HG02938 (cell line): ENCODE measurements at regions not wholly inside any gene's neighbourhood (a gene's known extent, or its start where the extent isn't known, plus 50 kb on each side); places are given as distances from the start of the nearest gene placed in this dataset.

Experiments used
- ATAC-seq: cut with Tn5 transposase; IDR thresholded peaks from one replicate; pipeline ENCODE4 v1.9.1; 2021; ENCODE audit warnings: mild to moderate bottlenecking, moderate library complexity; ENCODE audit not compliant: unreplicated experiment

GRCh38 chr10:120367341-120367740 lies 89.7 kb upstream of the PLPP4 start:
- no peak for ATAC-seq

DNA sequence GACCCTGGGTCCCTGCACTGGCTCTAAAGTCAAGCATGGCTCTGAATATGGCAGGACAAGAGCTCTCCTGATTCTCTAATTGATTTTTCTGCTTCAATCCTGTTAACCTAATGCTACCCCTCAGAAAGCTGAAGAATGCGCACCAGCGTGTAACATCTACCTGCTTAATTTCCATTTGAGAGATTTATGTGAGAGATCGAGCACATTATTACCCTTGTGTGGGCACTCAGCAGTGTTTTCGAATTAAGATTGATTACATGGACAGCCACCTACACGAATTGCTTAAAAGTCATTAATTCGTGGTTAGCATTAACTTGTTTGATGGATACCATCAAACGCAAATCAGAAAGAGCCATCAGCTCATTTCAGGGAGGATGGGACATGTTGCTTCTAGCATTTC lies 88.7 kb upstream of the PLPP4 start:
- ATAC-seq: no peak

DNA sequence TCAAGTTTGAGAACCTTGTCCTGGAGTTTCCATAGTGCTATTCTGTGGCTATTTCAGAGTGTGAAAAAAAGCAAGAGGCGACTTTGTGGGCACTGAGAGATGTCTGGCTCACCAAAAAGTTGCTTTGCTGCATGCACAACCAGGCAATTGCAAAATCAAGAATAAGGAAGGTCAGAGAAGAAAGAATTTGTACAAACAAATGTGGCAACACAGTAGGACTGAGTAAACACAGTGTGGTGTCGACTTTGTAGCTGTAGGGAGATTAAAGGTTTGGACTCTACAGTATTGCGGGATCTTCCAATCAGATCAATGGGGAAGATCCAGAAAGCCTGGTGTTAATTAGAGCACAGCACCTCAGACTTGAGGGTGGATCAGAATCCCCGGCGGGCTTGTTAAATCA lies 88.1 kb upstream of the PLPP4 start:
- ATAC-seq: no peak

- no peak for ATAC-seq
Measured at GRCh38 chr10:120369856-120370276, 87.2 kb upstream of the PLPP4 start.

DNA sequence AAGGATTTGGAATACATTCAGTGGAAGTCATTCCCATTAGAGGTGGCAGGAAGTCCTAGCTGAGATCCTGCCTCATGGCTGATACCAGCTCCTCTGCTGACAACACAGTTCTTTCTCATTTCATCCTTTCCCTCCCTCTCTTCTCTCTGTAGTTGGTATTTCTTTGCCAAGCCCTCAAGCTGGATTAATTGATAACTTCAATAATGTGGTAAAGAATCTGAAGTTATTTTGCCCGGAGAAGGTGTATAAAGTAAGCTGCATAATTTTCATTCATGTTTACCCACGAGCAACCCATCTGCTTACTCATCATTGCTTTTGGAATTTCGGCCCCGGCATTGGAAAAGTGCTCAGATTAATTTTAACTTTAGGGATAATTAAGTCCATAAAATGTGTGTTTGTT lies 85.2 kb upstream of the PLPP4 start:
- no peak for ATAC-seq

DNA sequence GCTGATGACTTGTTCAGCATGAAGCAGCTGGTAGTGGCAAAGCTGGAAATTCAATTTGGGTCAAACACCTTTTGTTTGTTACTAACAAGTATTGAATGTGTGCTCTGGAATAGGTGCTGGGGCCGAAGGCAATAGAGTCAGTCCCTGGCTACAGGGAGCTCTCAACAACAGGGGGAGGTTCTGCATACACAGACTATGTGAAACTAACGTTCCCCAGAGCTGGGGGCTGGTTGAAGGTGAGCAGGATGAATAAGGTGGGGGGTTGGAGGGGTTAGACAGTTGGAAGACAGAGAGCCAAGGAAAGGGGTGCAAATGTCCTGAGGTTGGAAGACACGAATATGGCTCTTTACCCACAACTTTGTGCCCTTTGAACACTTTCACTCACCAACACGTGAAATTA lies 84.1 kb upstream of the PLPP4 start:
- ATAC-seq: no peak

GRCh38 chr10:120375666-120376065 lies 81.4 kb upstream of the PLPP4 start:
- ATAC-seq: no peak

DNA sequence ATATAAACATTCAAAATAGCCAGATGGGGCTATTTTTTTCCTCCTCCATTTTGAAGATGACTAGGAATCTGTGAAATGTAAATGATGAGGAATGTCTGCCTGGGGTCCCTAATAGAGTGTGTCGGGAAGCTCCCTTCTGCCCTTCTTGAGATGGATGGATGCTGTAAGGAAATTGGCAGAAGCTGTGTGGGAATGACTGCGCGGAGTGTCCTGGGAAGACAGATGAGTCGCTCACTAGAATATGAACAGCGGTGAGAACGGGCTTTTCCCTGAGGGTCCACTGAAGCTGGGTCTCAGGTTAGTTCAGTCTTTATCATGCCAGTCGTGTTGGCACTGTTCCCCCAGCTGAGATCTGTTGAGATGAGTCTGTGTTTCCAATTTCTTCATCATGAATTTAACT lies 75.1 kb upstream of the PLPP4 start:
- no peak for ATAC-seq

- ATAC-seq: no peak
Measured at GRCh38 chr10:120382360-120382759, 74.7 kb upstream of the PLPP4 start.

- no peak for ATAC-seq
Measured at GRCh38 chr10:120385992-120386391, 71.0 kb upstream of the PLPP4 start.

- ATAC-seq: no peak
Measured at GRCh38 chr10:120386896-120387295, 70.1 kb upstream of the PLPP4 start.

- ATAC-seq: no peak
Measured at GRCh38 chr10:120387326-120387725, 69.7 kb upstream of the PLPP4 start.

- ATAC-seq: no peak
Measured at GRCh38 chr10:120392245-120392644, 64.8 kb upstream of the PLPP4 start.

DNA sequence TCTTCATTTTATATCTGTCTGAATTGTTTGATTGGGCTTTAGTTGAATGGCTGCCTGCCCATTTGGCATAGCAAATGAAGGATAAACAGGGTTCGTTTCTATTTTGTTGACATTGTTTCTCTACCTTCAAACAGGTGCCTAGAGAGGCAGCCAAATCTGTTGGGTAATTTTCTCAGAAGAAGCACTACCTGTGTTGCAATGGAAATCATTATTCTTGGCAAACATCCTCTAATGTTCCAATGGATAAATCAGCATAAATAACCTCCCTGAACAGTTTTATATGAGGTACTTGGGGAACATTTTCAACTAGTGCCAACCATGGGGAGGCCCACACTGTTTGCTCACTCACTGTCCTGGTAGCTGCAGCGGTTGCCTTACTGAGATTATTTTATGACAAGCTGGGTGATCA lies 64.4 kb upstream of the PLPP4 start:
- ATAC-seq: no peak

DNA sequence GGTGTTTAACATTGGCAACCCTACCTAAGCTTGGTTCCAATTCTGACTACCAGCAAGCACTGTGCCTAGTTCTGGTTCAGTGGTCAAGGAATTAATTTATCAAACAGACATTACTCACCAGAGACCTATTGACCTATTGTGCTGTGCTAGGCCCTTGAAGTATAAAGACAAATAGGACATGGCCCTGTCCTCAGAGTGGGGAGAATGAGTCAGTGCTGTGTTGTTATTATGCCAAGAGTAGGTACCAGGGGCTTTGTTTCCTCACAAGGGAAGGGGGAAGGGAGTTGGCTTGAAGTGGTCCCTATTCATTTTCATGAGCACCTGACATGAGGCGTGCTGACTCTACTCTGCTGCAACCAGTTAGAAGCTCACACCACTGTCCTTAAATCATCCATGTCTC lies 62.6 kb upstream of the PLPP4 start:
- no peak for ATAC-seq

DNA sequence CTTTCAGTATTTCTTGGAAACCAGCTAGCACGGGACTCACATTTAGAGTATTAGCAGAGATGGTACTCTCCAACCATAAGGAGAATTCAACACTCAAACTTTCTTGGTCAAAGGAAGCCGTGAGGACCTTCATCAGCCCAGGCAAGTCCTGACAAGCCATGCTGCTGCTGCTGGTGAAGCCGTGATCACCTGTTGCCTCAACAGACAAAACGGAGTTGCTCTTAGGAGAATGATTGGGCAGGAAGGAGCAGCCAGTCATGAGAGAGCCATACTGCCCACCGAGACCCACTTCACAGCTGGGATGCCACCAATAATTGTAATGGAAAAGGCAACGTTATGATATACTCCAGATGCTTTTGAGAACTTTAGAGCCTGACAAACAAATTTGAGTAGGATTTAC lies 60.8 kb upstream of the PLPP4 start:
- ATAC-seq: no peak

DNA sequence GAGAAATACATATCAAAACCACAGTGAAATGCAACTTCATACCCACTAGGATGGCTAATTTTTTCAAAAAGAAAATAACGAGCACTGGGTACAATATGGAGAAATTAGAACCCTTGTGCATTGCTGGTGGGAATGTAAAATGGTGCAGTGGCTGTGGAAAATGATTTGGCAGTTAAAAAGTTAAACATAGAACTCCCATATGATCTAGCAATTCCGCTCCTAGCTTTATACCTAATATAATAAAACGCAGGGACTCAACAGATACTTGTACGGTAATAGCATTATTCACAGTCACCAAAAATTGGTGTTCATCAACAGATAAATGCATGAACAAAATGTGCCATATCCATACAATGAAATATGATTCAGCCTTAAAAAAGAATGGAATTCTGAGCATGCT lies 58.8 kb upstream of the PLPP4 start:
- ATAC-seq: no peak

GRCh38 chr10:120400601-120401000 lies 56.4 kb upstream of the PLPP4 start:
- ATAC-seq: no peak

DNA sequence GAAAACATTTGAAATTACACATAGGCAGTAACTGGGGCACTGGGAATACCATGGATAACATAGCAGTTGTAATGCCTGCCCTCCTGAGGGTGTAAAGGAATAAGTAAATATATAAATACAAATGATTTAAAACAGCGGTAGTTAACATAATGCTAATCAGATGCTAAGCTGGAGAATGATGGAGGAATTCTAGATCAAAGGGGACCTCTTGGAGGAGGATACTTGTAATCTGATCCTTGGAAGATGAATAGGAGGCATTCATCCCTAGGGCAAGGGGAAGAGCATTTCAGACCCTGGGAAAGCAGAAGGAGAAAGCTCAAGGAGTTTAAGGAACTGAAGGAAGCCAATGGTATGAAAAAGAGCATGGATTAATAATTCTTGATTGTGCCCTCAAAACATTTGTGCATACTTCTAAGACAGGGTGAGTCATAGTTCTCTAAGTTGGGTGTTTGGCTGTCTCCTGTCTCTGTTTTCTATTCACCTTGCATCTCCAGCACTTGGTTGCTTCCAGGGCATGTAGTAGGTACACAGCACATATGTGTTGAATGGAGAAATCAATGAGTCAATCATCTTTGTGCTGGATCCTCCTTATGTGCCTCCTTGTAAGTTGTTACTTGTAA lies 54.8 kb upstream of the PLPP4 start:
- ATAC-seq: no peak

- no peak for ATAC-seq
Measured at GRCh38 chr10:120403109-120403508, 53.9 kb upstream of the PLPP4 start.

- no peak for ATAC-seq
Measured at GRCh38 chr10:120406376-120406775, 50.7 kb upstream of the PLPP4 start.
